ENCODE measurements at regions not wholly inside any gene's neighbourhood (a gene's known extent, or its start where the extent isn't known, plus 50 kb on each side); places are given as distances from the start of the nearest gene placed in this dataset.

DNA sequence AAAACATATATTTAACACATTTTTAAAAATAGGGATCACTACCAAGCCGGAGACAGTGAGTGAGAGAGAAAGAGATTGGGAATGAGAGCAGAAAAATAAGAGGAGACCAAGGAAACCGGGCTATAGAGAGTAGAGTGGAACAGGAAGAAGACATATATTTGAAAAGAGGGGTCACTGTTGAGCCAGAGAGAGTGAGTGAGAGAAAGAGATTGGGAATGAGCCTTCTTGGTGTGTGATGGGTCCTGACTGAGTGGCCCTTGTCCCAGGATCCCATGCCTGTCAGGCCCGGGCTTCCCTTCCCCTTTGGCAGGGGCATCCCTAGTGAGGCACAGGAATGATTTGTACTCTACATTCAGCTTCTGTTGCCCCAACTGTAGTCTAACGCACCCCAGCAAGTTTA, 646.6 kb downstream of the NTRK3 start:
- H3K4me3 Mint-ChIP-seq, result no peak overlapping the region
- H3K27me3 Mint-ChIP-seq, result no peaks in the 10 kb centered on the region
- no peaks in the 10 kb centered on the region for H3K36me3 Mint-ChIP-seq
- no peak for ATAC-seq
- H3K27ac Mint-ChIP-seq, result no peak overlapping the region
- no peaks in the 10 kb centered on the region for H3K4me1 Mint-ChIP-seq (ENCODE audit: low read depth in 2 of 2)
- H3K9me3 Mint-ChIP-seq, result no peaks in the 10 kb centered on the region
- no peak for DNase-seq (ENCODE audit: low spot score)

DNA sequence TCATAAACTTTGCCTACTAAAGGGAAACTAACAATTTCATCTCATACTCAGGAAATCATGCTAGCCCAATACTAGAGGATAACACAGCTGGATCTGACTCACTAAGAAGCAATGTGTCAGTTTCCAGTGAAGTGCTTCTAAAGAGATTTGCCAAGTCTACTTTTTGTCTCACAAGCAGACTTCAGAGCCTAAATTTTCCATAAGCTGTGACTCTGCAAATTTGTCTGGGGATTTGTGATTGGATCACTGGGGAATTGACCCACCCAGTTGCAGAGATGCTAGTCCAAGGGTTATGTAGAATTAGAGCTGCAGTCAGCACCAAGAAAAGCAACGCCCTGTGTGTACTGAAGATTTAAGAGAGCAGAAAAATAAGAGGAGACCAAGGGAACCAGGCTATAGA, 647.1 kb downstream of the NTRK3 start:
- no peaks in the 10 kb centered on the region for H3K4me1 Mint-ChIP-seq (ENCODE audit: low read depth in 2 of 2)
- no peak overlapping the region for H3K4me3 Mint-ChIP-seq
- H3K9me3 Mint-ChIP-seq, result no peaks in the 10 kb centered on the region
- H3K27me3 Mint-ChIP-seq, result no peaks in the 10 kb centered on the region
- ATAC-seq (no peak), DNase-seq (ENCODE audit: low spot score) (no peak)
- no peak overlapping the region for H3K27ac Mint-ChIP-seq
- no peaks in the 10 kb centered on the region for H3K36me3 Mint-ChIP-seq

DNA sequence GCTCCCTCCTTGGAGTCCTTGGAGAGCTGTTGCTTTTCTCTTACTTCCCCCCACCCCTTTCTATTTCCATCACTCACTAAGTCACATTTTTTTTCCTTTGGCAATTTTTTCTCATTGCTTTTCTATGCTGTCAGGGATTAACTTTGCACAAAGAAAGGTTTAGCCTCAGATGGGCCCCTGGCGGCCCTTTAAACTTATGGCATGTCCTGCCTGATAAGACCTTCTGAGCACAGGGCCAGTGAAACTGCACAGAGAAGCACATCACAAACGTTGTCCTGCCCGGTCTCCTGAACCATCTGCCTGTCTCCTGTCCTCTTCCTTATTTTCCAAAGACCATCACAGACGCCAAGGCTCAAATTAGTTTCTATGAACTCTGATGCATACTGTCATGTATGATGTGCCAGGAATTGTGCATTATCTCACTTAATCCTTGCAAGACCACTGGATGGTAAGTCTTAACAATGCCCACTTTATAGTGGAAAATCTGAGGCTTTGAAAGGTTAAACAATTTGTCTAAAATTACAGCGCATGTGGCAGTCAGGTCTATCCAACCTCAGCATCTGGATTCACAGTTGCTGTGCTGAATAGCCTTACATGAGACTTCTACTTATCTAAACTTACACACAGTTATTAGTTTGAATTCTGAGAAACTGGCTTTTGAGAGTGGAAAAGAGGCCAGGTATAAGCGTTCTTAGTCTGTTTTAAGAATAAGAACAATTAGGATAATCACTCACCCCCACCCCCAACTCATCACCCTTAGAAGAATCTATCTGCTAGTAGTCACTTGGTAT, 648.1 kb downstream of the NTRK3 start:
- no peaks in the 10 kb centered on the region for H3K9me3 Mint-ChIP-seq
- no peak overlapping the region for H3K4me3 Mint-ChIP-seq
- H3K27me3 Mint-ChIP-seq, result no peaks in the 10 kb centered on the region
- no peaks in the 10 kb centered on the region for H3K4me1 Mint-ChIP-seq (ENCODE audit: low read depth in 2 of 2)
- H3K27ac Mint-ChIP-seq, result no peak overlapping the region
- no peak for ATAC-seq
- no peaks in the 10 kb centered on the region for H3K36me3 Mint-ChIP-seq
- DNase-seq (ENCODE audit: low spot score), result no peak

DNA sequence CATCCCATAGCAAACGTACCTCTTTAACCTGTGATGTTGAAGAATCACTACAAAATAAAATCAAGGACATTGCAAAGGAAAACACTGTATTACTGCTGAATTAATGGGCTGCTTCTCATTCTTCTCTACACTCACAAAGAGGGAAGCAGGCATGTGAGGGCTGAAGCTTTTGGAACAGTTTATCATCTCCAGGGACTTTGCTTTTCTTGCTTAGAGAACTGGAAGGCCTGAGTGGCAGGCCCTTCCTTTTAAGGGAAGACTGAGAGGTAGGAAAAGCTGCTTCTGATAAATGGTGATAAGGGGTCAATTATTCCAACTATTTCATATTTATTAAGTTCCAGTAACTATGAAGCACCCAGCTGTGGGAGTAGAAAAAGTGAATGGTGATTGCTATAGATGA, 649.6 kb downstream of the NTRK3 start:
- ATAC-seq (no peak), DNase-seq (ENCODE audit: low spot score) (no peak)
- H3K27ac Mint-ChIP-seq, result no peak overlapping the region
- no peaks in the 10 kb centered on the region for H3K4me1 Mint-ChIP-seq (ENCODE audit: low read depth in 2 of 2)
- H3K36me3 Mint-ChIP-seq, result no peaks in the 10 kb centered on the region
- H3K9me3 Mint-ChIP-seq, result no peaks in the 10 kb centered on the region
- H3K4me3 Mint-ChIP-seq, result no peak overlapping the region
- H3K27me3 Mint-ChIP-seq, result no peaks in the 10 kb centered on the region

DNA sequence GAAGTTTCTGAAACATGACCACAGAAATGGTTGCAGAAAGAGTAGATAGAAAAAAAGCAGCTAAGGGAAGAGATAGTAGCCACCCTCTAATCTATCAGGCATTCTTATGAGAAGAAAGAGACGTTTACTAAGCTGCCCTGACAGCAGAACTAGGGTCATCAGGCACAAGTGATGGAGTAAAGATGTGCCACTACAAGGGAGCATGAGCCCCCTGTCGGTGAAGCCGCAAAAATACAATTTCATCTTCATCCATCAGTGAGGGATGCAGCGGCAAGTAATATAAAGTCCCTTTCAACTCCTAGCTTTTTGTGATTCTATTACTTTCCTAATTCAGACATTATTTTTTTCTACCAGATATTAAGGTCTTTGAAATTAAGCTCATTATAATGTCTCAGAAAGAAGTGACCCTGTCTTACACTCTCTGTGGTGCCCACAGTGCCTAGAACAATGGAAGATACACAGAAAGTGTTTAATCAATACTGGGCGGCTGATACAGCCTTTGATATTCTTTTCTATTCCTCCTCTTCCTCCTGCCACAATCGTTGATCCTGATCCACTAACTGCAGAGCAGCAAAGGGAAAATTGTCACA, 651.6 kb downstream of the NTRK3 start:
- Mint-ChIP-seq H3K27ac (no peak overlapping the region), H3K36me3 (no peaks in the 10 kb centered on the region), H3K27me3 (no peaks in the 10 kb centered on the region), H3K4me3 (no peak overlapping the region), H3K9me3 (no peaks in the 10 kb centered on the region), H3K4me1 (ENCODE audit: low read depth in 2 of 2) (no peaks in the 10 kb centered on the region)
- no peak for ATAC-seq
- no peak for DNase-seq (ENCODE audit: low spot score)

DNA sequence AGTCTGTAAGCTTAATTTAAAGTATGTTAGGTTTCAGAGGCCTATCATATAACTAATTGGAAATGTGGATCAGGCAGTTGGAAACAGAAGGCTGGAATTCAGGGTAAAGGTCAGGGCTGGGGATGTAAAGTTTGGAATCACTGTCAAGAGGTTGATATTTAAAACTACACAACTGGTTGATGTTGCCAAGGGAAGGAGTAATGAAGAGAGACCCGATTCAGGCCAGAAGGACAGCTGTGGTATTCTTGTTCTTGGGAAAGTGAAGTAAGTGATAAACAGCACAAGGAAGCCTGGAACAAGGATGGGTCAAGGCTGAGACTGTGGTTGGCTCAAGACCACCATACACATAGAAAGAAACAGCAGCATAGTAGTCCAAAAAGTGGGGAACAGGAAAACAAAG, 654.2 kb downstream of the NTRK3 start:
- no peak for ATAC-seq
- Mint-ChIP-seq H3K36me3 (no peaks in the 10 kb centered on the region), H3K27me3 (no peaks in the 10 kb centered on the region), H3K9me3 (no peaks in the 10 kb centered on the region), H3K4me3 (no peak overlapping the region), H3K4me1 (ENCODE audit: low read depth in 2 of 2) (peaks cover 4 to 6% of the 10 kb centered on the region in 2 donors), H3K27ac (no peak overlapping the region)
- DNase-seq (ENCODE audit: low spot score), result no peak

DNA sequence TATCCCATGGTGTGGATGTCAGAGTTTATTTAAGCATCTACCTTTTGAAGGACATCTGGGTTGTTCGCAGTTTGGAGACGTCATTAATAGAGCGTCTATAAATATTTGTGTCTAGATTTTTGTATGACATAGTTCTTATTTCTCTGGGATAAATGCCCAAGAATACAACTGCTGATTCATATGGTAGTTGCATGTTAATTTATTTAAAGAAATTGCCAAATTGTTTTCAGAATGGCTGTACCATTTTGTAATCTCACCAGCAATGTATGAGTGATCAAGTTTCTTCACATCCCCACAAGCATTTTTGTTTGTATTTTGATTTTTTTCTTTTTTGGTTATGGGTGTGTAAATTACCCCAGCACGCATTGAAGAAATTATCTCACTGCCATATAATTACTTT, 656.9 kb downstream of the NTRK3 start:
- no peak overlapping the region for H3K4me3 Mint-ChIP-seq
- no peaks in the 10 kb centered on the region for H3K9me3 Mint-ChIP-seq
- DNase-seq (ENCODE audit: low spot score) (no peak), ATAC-seq (no peak)
- peaks cover 11 to 16% of the 10 kb centered on the region in 2 donors for H3K4me1 Mint-ChIP-seq (ENCODE audit: low read depth in 2 of 2)
- H3K36me3 Mint-ChIP-seq, result no peaks in the 10 kb centered on the region
- H3K27ac Mint-ChIP-seq, result no peak overlapping the region
- H3K27me3 Mint-ChIP-seq, result no peaks in the 10 kb centered on the region

DNA sequence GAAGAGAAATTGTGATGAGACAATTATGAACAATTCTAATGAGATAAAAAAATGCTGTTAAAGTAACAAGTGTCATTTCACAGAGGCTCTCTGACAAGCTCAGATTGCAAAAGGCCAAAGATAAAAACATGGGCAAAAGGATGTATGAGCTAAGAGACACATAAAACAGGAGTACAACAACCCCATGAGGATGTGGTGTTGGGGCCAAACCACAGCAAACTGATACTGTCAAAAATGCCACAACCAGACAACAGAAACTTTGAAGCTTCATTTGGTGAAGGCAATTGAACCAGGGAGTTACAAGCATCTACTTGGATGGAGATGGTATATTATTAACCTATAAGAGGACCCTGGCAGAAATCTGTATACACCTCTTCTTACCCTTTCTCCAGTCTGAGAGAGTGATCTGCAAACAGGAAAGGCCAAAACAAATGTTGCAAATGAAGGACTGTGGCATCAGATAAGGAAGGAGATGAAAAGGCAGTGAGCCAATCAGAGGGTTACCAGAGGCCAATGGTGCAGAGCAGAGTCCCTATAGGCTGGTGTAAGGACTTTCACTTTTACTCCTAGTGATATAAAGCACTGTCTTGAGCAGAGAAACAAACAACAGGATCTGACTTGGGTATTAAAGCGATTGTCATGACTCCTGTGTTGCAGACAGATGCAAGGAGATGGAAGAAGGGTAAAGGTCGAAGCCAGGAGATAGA, 659.0 kb downstream of the NTRK3 start:
- no peaks in the 10 kb centered on the region for H3K27me3 Mint-ChIP-seq
- H3K4me3 Mint-ChIP-seq, result peak overlapping the region; percentile 4
- no peak for DNase-seq (ENCODE audit: low spot score)
- H3K36me3 Mint-ChIP-seq, result no peaks in the 10 kb centered on the region
- H3K9me3 Mint-ChIP-seq, result no peaks in the 10 kb centered on the region
- H3K27ac Mint-ChIP-seq, result peak overlapping the region in 1 of 2 donors; percentile 2
- ATAC-seq, result peak; percentile 63 to 86
- H3K4me1 Mint-ChIP-seq (ENCODE audit: low read depth in 2 of 2), result peaks cover 11 to 16% of the 10 kb centered on the region in 2 donors

DNA sequence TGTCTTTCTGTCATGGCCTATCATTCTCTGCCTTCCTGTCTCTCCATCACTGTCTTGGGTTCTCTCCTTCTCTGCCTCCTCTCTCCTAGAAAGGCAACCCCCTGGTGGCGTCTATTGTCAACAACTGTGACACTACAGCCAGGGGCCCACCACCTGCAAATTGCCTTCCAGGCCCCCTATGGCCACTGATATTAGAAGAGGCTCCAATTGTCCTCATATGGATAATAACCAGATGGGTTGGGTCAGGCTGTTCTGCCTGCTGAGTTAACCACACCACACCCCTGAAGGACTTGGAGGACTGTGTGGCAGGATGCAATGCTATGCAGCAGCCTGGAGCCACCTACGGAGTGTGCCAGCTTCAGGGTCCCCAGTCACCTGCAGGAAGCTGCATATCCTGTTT, 665.0 kb downstream of the NTRK3 start:
- Mint-ChIP-seq H3K36me3 (no peaks in the 10 kb centered on the region), H3K27ac (no peak overlapping the region), H3K4me1 (ENCODE audit: low read depth in 2 of 2) (peaks cover under 1 to 2% of the 10 kb centered on the region in 2 donors), H3K27me3 (no peaks in the 10 kb centered on the region), H3K9me3 (peaks cover 3% of the 10 kb centered on the region), H3K4me3 (no peak overlapping the region)
- ATAC-seq (peak in 1 of 2 donors; percentile 24), DNase-seq (ENCODE audit: low spot score) (no peak)

DNA sequence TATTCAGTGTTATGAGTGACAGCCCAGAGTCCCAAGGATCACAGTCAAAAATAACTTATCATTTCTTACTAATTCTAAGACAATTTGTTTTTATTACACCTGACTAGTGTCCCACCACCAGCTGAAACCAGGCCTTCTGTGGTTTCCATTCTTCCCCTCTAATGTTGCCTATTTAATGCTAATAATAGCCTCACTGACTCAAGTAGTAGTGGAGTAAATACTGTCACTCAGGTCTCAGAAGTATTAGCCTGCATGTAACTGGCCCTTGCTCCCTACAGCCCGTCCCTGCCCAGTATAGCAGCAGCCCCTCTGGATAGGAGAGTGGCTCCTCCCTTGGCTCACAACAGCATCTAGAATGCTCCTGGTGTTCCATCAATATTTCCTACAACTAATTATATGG, 665.5 kb downstream of the NTRK3 start:
- DNase-seq (ENCODE audit: low spot score), result no peak
- no peaks in the 10 kb centered on the region for H3K4me1 Mint-ChIP-seq (ENCODE audit: low read depth in 2 of 2)
- no peak overlapping the region for H3K27ac Mint-ChIP-seq
- H3K4me3 Mint-ChIP-seq, result no peak overlapping the region
- H3K9me3 Mint-ChIP-seq, result peaks cover 3% of the 10 kb centered on the region
- ATAC-seq, result no peak
- H3K36me3 Mint-ChIP-seq, result no peaks in the 10 kb centered on the region
- H3K27me3 Mint-ChIP-seq, result no peaks in the 10 kb centered on the region

DNA sequence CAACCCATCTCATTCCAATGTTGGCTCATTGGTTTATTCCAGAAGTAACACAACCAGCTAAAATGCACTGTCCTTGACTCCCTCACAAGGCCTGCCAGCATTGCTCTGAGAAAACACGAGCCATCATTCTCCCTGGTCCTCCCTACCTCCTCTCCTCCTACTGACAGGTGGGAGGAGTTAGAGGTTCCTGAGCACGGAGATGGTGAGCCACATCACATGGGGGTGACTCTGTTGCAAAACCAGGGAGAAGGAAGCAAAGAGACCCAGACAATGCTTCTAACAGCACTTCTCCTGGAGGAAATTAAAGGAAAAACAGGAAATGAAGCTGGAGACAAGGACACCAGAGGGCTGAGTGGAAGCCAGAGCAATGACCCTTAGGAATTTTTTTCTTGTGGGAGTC, 667.4 kb downstream of the NTRK3 start:
- peaks cover 3% of the 10 kb centered on the region for H3K9me3 Mint-ChIP-seq
- no peaks in the 10 kb centered on the region for H3K27me3 Mint-ChIP-seq
- ATAC-seq (no peak), DNase-seq (ENCODE audit: low spot score) (no peak)
- no peaks in the 10 kb centered on the region for H3K4me1 Mint-ChIP-seq (ENCODE audit: low read depth in 2 of 2)
- no peaks in the 10 kb centered on the region for H3K36me3 Mint-ChIP-seq
- H3K27ac Mint-ChIP-seq, result no peak overlapping the region
- H3K4me3 Mint-ChIP-seq, result no peak overlapping the region

DNA sequence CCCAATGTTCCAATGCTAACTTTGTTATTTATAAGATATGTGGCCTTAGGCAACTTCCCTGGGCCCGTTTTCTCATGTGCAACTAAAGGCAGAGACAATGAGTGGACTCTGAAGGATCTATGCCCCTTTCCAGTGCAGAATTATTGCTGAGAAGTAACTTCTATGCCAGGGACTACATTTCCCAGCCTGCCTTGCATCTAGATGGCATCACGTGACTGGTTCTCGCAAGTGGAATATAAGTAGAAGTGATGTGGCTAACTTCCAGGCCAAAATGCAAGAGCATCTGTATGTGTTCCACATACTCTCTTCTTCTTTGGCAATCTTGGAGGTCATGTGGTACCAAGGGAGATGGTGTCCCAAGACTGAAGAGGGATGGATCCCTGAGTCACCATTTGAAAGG, 674.4 kb downstream of the NTRK3 start:
- Mint-ChIP-seq H3K9me3 (peaks cover 4% of the 10 kb centered on the region), H3K27me3 (peaks cover 0 to 2% of the 10 kb centered on the region in 2 donors), H3K27ac (no peak overlapping the region), H3K36me3 (no peaks in the 10 kb centered on the region), H3K4me3 (no peak overlapping the region), H3K4me1 (ENCODE audit: low read depth in 2 of 2) (no peaks in the 10 kb centered on the region)
- ATAC-seq (no peak), DNase-seq (ENCODE audit: low spot score) (no peak)

DNA sequence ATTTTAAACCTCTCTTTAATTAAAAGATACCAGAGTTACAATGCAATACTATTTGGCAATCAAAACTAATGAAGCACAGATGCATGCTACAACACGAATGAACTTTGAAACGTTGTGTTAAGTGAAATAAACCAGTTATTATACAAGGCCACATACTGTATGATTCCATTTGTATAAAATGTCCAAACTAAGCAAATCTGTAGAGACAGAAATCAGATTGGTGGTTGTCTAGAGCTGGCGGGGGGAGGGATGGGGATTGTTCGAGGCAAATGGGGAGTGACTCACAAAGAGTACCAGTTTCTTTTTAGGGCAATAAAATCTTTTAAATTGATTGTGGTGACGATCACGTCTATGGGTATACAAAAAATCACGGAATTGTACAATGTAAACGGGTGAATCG, 677.0 kb downstream of the NTRK3 start:
- H3K9me3 Mint-ChIP-seq, result peaks cover 4% of the 10 kb centered on the region
- no peak for ATAC-seq
- H3K36me3 Mint-ChIP-seq, result no peaks in the 10 kb centered on the region
- H3K4me1 Mint-ChIP-seq (ENCODE audit: low read depth in 2 of 2), result no peaks in the 10 kb centered on the region
- peaks cover 0 to 2% of the 10 kb centered on the region in 2 donors for H3K27me3 Mint-ChIP-seq
- no peak for DNase-seq (ENCODE audit: low spot score)
- no peak overlapping the region for H3K4me3 Mint-ChIP-seq
- no peak overlapping the region for H3K27ac Mint-ChIP-seq

DNA sequence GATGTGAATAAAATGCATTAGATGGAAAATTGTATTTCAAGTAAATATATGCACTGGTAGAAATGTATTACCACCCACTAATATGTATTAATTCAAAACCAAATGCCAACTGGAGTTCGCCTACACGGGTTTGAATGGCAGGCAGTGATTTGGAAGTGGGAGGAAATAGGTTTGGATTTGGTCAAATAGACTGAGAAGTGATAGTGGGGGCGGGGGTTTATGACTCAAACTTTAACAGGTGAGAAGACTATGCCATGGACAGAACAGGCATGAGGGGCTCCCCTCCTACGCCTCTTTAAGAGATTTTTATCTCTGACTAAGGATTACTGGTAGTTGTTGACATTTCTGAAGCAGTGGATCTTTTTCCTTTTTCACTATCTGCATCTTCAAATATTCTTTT, 677.8 kb downstream of the NTRK3 start:
- no peaks in the 10 kb centered on the region for H3K36me3 Mint-ChIP-seq
- H3K4me3 Mint-ChIP-seq, result no peak overlapping the region
- DNase-seq (ENCODE audit: low spot score), result no peak
- ATAC-seq, result no peak
- peaks cover 0 to 2% of the 10 kb centered on the region in 2 donors for H3K27me3 Mint-ChIP-seq
- no peak overlapping the region for H3K27ac Mint-ChIP-seq
- H3K9me3 Mint-ChIP-seq, result peaks cover 4% of the 10 kb centered on the region
- H3K4me1 Mint-ChIP-seq (ENCODE audit: low read depth in 2 of 2), result no peaks in the 10 kb centered on the region

All from natural killer cell treated with Interleukin-12 subunit alpha and Interleukin-12 subunit beta and Interleukin-15 and Interleukin-18, amount 100 ng/mL, for 72 hours (primary cell).